Stimulated activated naive CD8-positive, alpha-beta T cell treated with anti-CD3 and anti-CD28 coated beads, Interleukin-15, Interleukin-2, amounts not matched to agents 100 U/mL and 50 U/mL, for 24 hours (primary cell): ENCODE measurements at regions not wholly inside any gene's neighbourhood (a gene's known extent, or its start where the extent isn't known, plus 50 kb on each side); places are given as distances from the start of the nearest gene placed in this dataset.

Experiments used
- ATAC-seq: fragments of 150-1000 bp; cut with Tn5 transposase; one replicate; pipeline ENCODE4 v1.10.0; 2021
- DNase-seq: peaks from one replicate; pipeline ENCODE4 v3.0.0; 2021

DNA sequence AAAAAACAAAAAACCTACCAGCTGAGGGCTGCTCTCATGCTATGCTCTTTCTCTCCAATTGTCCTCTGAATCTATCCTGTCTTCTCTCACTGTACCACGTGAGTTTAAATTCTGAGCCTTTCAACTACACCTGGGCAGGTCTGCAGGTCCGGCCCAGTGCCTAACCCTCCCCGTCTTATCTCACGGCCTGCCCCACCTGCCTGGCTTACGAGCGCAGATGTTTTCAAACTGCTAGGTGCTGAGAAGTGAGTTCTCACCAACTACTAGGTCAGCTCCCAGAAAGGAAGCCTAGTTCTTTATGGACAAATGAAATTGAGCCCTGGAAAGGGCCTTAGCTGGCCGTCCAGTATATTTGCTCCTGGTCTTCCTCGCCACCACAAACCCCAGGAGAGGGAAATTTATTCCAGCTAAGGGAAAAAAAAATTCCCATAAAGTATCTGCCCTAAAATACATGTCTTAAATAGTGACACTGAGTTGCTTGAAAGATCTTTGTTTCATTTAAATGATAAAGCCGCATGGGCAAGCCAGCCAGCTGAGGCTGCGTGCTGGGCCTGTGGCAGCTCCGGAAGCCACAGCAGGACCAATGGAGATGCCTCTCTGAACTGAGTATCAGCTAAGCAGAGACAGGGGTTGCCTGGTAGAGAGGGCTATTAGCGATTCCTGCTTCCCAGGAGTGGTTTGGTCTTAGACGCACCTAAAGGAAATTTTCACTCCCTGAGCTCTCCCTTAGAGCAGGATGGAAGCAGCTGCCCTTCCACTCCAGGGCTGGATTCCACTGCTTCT is 92.5 kb upstream of the NCK2 start:
- ATAC-seq (no peak), DNase-seq (no peak)

DNA sequence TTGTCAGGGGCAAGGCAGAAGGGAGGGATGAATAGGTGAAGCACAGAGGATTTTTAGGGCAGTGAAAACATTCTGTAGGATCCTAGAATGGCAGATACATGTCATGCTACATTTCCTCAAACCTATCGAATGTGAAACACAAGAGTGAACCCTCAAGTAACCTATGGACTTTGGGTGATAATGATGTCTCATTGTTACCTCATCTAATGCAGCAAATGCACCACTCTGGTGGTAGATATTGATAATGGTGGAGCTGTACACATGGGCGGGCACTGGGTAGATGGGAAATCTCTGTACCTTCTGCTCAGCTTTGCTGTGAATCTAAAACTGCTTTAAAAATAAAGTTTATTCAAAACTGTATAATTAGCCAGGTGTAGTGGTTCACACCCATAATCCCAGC is 95.2 kb upstream of the NCK2 start:
- DNase-seq (no peak), ATAC-seq (no peak)

DNA sequence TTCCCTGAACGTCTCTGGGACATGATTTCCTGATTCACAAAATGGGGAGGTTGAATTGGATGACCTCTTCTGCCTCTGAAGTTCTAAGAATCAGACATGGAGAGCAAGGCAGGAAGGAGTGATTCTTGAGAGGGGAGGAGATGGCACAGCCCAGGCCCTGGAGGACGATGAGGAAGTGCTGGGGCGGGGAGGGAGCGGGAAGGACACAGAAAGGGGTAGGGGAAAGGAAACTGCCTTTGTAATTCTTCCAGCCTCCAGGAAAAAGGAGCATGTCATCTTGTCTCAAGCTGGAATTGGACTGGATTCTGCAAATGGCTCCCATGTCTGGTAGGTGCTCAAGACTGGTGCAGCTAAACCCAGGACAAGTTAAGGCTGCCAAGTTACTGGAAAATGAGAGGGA is 97.0 kb upstream of the NCK2 start:
- no peak for ATAC-seq

DNA sequence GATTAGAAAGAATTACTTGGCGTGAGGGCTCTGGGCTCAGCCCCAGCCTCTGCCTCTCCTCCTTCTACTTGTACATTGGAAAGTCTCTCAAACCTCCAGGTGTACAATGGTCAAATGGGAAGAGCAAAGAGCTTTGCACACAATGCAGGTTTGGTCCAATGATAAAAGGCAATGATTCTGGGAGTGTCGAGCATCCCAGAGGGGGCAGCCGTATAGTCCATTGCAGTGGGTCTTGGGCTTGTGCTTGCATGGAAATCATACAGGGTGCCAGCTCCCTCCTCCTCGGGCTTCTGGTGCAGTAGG is 98.0 kb upstream of the NCK2 start:
- ATAC-seq (no peak), DNase-seq (no peak)

More for the DNA sequence above, 97.0 kb upstream of the NCK2 start:
- DNase-seq, result no peak

GRCh38 chr2:105645938-105646773 is 98.6 kb upstream of the NCK2 start:
- ATAC-seq (no peak), DNase-seq (no peak)

GRCh38 chr2:105645031-105645937 is 99.4 kb upstream of the NCK2 start:
- peak; percentile 59 for ATAC-seq
- DNase-seq, result peak; percentile 27

- ATAC-seq (no peak), DNase-seq (no peak)
These were observed 100.3 kb upstream of the NCK2 start for GRCh38 chr2:105644174-105644980.

DNA sequence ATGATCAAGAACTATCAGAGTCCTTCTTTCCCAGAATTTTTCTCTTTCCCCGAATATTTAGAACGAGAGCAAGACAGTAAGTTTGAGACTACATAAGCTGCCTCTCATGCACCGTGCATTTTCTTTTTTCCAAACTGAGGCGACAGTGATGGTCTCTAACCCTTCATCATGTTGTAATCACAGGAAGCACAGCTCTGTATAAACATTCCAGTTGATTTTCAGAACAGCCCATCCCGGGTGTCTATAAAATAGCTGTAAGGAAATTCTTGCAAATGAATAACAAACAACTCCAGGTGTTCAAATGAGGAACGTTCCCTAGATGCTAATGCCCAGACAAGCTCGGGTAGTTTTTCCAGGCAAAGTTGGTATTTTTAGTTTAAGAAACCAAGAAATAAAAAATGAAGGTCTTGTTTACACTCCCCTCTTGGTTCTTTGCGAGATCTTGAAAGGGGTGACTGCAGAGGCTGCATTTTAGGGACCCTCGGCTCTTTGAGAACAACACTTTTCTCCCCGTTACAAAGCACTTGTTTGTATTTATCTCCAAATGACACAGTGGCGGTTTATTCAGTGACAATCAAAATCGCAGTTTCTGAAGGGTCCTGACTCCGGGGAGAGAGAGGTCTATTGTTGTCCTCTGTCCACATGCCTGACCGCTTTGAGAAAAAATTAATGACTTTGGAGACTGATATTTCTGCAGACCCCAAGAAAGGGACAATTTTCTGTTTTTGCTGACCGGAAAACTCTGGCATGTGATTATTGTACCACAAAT is 101.1 kb upstream of the NCK2 start:
- DNase-seq (no peak), ATAC-seq (no peak)

- DNase-seq (no peak), ATAC-seq (no peak)
These were observed 103.3 kb upstream of the NCK2 start for GRCh38 chr2:105641389-105641811.

DNA sequence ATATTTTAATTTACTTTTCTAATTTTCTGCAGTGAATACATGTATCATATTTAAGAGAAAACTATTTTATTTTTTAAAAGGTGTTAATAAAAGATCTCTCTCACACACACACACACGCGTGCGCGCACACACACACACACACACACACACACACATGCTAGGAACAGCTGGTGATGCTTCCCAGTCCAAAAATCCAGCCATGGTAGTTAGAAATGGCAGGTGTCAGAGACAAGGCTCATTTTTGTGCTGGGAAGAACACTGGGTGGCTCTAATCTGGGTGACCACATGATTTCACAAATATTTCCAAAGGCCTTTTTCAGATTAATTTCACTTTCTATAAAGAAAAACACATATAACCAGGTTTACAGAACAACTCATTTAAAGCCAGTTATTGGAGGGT is 104.5 kb upstream of the NCK2 start:
- no peak for ATAC-seq
- no peak for DNase-seq

GRCh38 chr2:105636109-105636740 is 108.5 kb upstream of the NCK2 start:
- no peak for DNase-seq

DNA sequence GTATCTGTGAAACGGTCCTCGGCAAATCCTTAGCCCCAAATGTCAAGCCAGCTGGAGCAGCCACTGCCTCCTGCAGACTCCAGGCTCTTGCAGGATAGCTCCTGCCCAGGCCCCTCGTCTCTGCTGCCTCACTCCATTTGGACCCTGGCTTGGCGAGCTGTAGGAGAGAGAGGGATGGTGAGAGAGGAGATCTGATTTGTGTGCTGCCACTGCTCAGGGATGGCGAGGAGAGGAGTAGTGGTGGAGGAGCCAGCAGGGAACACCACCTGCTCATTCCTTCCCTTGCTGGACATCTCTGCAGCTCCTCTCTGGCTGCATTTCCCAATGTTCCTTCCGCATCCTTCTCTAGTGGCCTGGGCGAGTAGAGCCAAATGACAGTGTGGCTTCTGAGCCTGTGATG is 109.1 kb upstream of the NCK2 start:
- DNase-seq, result no peak

More at GRCh38 chr2:105636109-105636740, 108.5 kb upstream of the NCK2 start:
- no peak for ATAC-seq

GRCh38 chr2:105634198-105634597 is 110.5 kb upstream of the NCK2 start:
- no peak for DNase-seq
- ATAC-seq, result no peak

More for the DNA sequence above, 109.1 kb upstream of the NCK2 start:
- no peak for ATAC-seq

DNA sequence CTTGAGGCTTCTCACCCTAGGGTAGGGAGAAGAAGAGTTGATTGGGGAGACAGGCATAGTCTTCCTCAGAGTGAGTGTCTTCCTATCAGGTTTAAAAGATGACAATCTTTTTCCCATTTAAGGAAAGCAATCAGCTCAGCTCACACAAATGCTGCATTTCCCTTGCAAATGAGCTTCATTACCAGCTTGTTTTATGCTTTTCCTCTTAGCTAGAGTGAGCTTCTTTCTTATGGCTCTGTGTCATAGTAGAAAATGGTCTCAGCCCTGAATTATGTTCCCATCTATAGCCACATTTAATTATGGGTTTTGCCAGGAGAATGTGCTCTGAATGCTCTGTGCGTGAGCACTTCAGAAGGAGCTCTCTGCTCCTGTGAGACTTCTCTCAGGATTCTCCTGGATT is 112.8 kb upstream of the NCK2 start:
- no peak for DNase-seq

GRCh38 chr2:105631011-105631410 is 113.7 kb upstream of the NCK2 start:
- ATAC-seq, result no peak
- DNase-seq, result no peak

More for the DNA sequence above, 112.8 kb upstream of the NCK2 start:
- no peak for ATAC-seq

- no peak for ATAC-seq
- no peak for DNase-seq
These were observed 115.1 kb upstream of the NCK2 start for GRCh38 chr2:105629634-105630033.

DNA sequence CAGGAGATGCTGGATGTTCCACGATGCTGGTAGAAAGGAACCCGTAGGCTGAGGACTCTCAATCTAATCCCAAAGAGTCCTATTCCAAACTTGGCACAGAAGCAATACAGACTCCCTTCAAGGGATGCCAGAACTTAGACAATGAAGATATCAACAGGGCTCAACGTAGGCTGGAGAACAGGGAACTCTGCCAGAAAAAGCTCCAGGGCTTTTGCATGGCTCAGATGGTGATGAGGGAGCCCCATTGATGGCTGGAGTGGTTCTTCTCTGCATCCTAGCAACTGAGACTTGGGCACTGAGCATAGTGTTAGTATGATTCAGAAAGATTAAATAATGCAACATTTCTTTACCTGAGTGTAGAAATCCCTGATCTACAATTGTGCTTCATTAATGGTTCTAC is 117.2 kb upstream of the NCK2 start:
- DNase-seq, result no peak
- no peak for ATAC-seq

DNA sequence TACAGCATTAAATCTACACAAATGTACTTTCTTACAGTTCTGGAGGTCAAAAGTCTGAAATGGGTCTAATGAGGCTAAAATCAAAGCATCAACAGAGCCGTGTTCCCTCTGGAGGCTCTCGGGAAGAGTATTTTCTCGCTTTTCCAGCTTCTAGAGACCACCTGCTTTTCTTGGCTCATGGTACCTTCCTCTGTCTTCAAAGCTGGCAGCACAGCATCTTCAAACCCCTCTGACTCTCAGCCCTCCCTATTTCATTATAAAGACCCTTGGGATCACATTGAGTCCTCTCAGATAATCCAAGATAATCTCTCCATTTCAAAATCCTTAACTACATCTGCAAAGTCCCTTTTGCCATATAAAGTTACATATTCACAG is 117.8 kb upstream of the NCK2 start:
- ATAC-seq (no peak), DNase-seq (no peak)

- DNase-seq, result no peak
- ATAC-seq, result no peak
These were observed 118.3 kb upstream of the NCK2 start for GRCh38 chr2:105626212-105626965.

GRCh38 chr2:105625632-105626031 is 119.1 kb upstream of the NCK2 start:
- DNase-seq (no peak), ATAC-seq (no peak)
